A673 (cell line): ENCODE measurements at regions not wholly inside any gene's neighbourhood (a gene's known extent, or its start where the extent isn't known, plus 50 kb on each side); places are given as distances from the start of the nearest gene placed in this dataset.

Experiments
- BruUV-seq: library from RNA; stranded (reverse); fragments of 400-500 nt; replicated peaks from 2 replicates; lab custom pipeline; 2021; lab: Mats Ljungman, UMichigan
- CTCF ChIA-PET: fragments of 300-600 bp; sonication (Branson Sonifier 250); formaldehyde crosslinking; loops from one replicate; lab custom pipeline; 2022; ENCODE audit warnings: antibody characterized with exemption; lab: Charles Lee
- POLR2A ChIA-PET: fragments of 300-600 bp; sonication (Branson Sonifier 250); formaldehyde crosslinking; loops from one replicate; lab custom pipeline; 2022; ENCODE audit warnings: antibody characterized with exemption; ENCODE audit not compliant: low non-redundant PET; lab: Charles Lee
- DNase-seq: peaks from one replicate; pipeline ENCODE4 v3.0.0-alpha.2; 2015; ENCODE audit warnings: low spot score
- H3K27ac ChIP-seq: fragments of 200-600 bp; sonication (generic); 2 replicates; pipeline ENCODE4 v1.5.1; 2016; ENCODE audit warnings: mixed run types, low read depth, mild to moderate bottlenecking, mixed read lengths, antibody characterized with exemption, low read length; ENCODE audit not compliant: poor library complexity, severe bottlenecking
- H3K27me3 ChIP-seq: fragments of 200-600 bp; sonication (generic); replicated peaks from 2 replicates; pipeline ENCODE4 v1.6.1; 2017; ENCODE audit warnings: mixed run types, low read depth, mild to moderate bottlenecking, mixed read lengths, antibody characterized with exemption, low read length; ENCODE audit not compliant: insufficient read depth, poor library complexity
- H3K36me3 ChIP-seq: fragments of 200-600 bp; sonication (generic); 2 replicates; pipeline ENCODE4 v1.6.1; 2016; ENCODE audit warnings: mixed run types, mild to moderate bottlenecking, mixed read lengths, antibody characterized with exemption, low read length; ENCODE audit not compliant: insufficient read depth, poor library complexity, severe bottlenecking
- H3K4me1 ChIP-seq: fragments of 200-600 bp; sonication (generic); 2 replicates; pipeline ENCODE4 v1.6.1; 2017; ENCODE audit warnings: mixed run types, mild to moderate bottlenecking, mixed read lengths, antibody characterized with exemption, low read length; ENCODE audit not compliant: insufficient read depth, poor library complexity, severe bottlenecking
- H3K4me3 ChIP-seq: fragments of 200-600 bp; sonication (generic); 2 replicates; pipeline ENCODE4 v1.5.1; 2016; ENCODE audit warnings: low read depth, mixed run types, mild to moderate bottlenecking, mixed read lengths, low read length; ENCODE audit not compliant: poor library complexity, severe bottlenecking
- H3K9me3 ChIP-seq: fragments of 200-600 bp; sonication (generic); 2 replicates; pipeline ENCODE4 v1.6.1; 2016; ENCODE audit warnings: mixed run types, low read depth, mild to moderate bottlenecking, mixed read lengths, antibody characterized with exemption, low read length; ENCODE audit not compliant: poor library complexity, severe bottlenecking
- EZH2 ChIP-seq: fragments of 200-600 bp; sonication (generic); IDR thresholded peaks from 2 replicates; pipeline ENCODE4 v1.6.1; 2017; ENCODE audit warnings: borderline replicate concordance, low read depth, mild to moderate bottlenecking, mixed read lengths, antibody characterized with exemption, low read length; ENCODE audit not compliant: poor library complexity, severe bottlenecking
- intact Hi-C: fragments of 100-400 bp; cut with micrococcal nuclease; formaldehyde crosslinking; loops from one replicate; pipeline ENCODE4 v1.10.0; 2022; ENCODE audit not compliant: unreplicated experiment
- TF ChIP-seq, protein P1 (sequence below): fragments of 300-800, 200-600 bp; sonication (generic); conservative IDR thresholded peaks from 2 replicates; pipeline ENCODE4 v1.5.1; 2017; ENCODE audit warnings: low read depth, mild to moderate bottlenecking, antibody characterized with exemption, low read length, moderate library complexity, mixed read lengths

- CTCF ChIA-PET: no interaction called here
- TF ChIP-seq, protein P1, sequence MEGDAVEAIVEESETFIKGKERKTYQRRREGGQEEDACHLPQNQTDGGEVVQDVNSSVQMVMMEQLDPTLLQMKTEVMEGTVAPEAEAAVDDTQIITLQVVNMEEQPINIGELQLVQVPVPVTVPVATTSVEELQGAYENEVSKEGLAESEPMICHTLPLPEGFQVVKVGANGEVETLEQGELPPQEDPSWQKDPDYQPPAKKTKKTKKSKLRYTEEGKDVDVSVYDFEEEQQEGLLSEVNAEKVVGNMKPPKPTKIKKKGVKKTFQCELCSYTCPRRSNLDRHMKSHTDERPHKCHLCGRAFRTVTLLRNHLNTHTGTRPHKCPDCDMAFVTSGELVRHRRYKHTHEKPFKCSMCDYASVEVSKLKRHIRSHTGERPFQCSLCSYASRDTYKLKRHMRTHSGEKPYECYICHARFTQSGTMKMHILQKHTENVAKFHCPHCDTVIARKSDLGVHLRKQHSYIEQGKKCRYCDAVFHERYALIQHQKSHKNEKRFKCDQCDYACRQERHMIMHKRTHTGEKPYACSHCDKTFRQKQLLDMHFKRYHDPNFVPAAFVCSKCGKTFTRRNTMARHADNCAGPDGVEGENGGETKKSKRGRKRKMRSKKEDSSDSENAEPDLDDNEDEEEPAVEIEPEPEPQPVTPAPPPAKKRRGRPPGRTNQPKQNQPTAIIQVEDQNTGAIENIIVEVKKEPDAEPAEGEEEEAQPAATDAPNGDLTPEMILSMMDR: no peak
- no peak for TF ChIP-seq EZH2
- no peak for DNase-seq
- no peaks in the 10 kb centered on the region for H3K9me3 ChIP-seq
- H3K36me3 ChIP-seq: no peaks in the 10 kb centered on the region
- H3K27ac ChIP-seq: no peak overlapping the region
- no peaks in the 10 kb centered on the region for H3K4me1 ChIP-seq
- no peaks in the 10 kb centered on the region for H3K27me3 ChIP-seq
- BruUV-seq: no TSS peak
- POLR2A ChIA-PET: no interaction called here
- intact Hi-C loops: no loop called here
- H3K4me3 ChIP-seq: no peak overlapping the region
These were observed 559.9 kb upstream of the SOX11 start for GRCh38 chr2:5132281-5132680.

- Histone ChIP-seq H3K36me3 (no peaks in the 10 kb centered on the region), H3K4me3 (no peak overlapping the region), H3K27me3 (no peaks in the 10 kb centered on the region), H3K9me3 (no peaks in the 10 kb centered on the region), H3K27ac (no peak overlapping the region), H3K4me1 (no peaks in the 10 kb centered on the region)
- no peak for DNase-seq
- intact Hi-C loops: no loop called here
- no TSS peak for BruUV-seq
- POLR2A ChIA-PET: no interaction called here
- CTCF ChIA-PET: no interaction called here
- TF ChIP-seq, protein P1: no peak
These were observed 551.8 kb upstream of the SOX11 start for GRCh38 chr2:5140347-5140746.

GRCh38 chr2:5144159-5144558 is 548.0 kb upstream of the SOX11 start:
- ChIA-PET CTCF (interaction anchor here (0.7 kb wide), 1 partner anchor 1394 kb away, joined by 4 read pairs; no protein-coding TSS in a partner anchor), POLR2A (no interaction called here)
- Histone ChIP-seq H3K4me3 (no peak overlapping the region), H3K27me3 (no peaks in the 10 kb centered on the region), H3K27ac (no peak overlapping the region), H3K36me3 (no peaks in the 10 kb centered on the region), H3K4me1 (no peaks in the 10 kb centered on the region), H3K9me3 (peaks cover 5% of the 10 kb centered on the region)
- TF ChIP-seq, protein P1: no peak
- TF ChIP-seq EZH2: no peak
- DNase-seq: no peak
- no TSS peak for BruUV-seq
- intact Hi-C loops: no loop called here
